Prostate gland (tissue), 2 donors: ENCODE measurements at regions not wholly inside any gene's neighbourhood (a gene's known extent, or its start where the extent isn't known, plus 50 kb on each side); places are given as distances from the start of the nearest gene placed in this dataset.

ENCODE experiments used
- DNase-seq: peaks from one replicate; pipeline ENCODE4 v3.0.0-alpha.2; 2019; ENCODE audit warnings: low spot score
- H3K27ac ChIP-seq, 2 donors: fragments of 200-600 bp; sonication (generic); 2 replicates each; pipeline ENCODE4 v1.5.1; 2017 to 2019
- H3K27me3 ChIP-seq: fragments of 200-600 bp; sonication (generic); replicated peaks from 2 replicates; pipeline ENCODE4 v1.5.1; 2019; ENCODE audit not compliant: insufficient read depth
- H3K36me3 ChIP-seq, 2 donors: fragments of 200-600 bp; sonication (generic); 1 replicate in 1 of 2; 2 replicates in 1 of 2; pipeline versions ENCODE4 v1.5.1 to v1.8.1; 2017 to 2019
- H3K4me1 ChIP-seq: fragments of 200-600 bp; sonication (generic); replicated peaks from 2 replicates; pipeline ENCODE4 v1.5.1; 2019
- H3K4me3 ChIP-seq, 2 donors: fragments of 200-600 bp; sonication (generic); 2 replicates each; pipeline ENCODE4 v1.5.1; 2017 to 2019
- H3K9me3 ChIP-seq: fragments of 200-600 bp; sonication (generic); 2 replicates; pipeline ENCODE4 v1.5.1; 2017
- CTCF ChIP-seq, 4 experiments: fragments of 200-600 bp in 2 of 4; fragments of 450-650 bp in 2 of 4; sonication (generic) in 2 of 4; IDR thresholded peaks; 1 replicate in 3 of 4; 2 replicates in 1 of 4; pipeline ENCODE4 v1.5.1; 2016 to 2019; ENCODE audit warnings: antibody characterized with exemption in 4 of 4, mild to moderate bottlenecking in 2 of 4, moderate library complexity in 2 of 4
- POLR2A ChIP-seq: fragments of 450-650 bp; IDR thresholded peaks from one replicate; pipeline ENCODE4 v1.6.1; 2016; ENCODE audit warnings: antibody characterized with exemption, mild to moderate bottlenecking
- POLR2AphosphoS5 ChIP-seq: sonication (generic); formaldehyde crosslinking; IDR thresholded peaks from one replicate; pipeline ENCODE4 v1.6.1; 2017; ENCODE audit warnings: antibody characterized with exemption
- WGBS: methylation state at CpG from one replicate; pipeline ENCODE4 v1.1.5; 2018; 5-methylcytosine and 5-hydroxymethylcytosine counted together
- intact Hi-C: fragments of 100-400 bp; cut with DNase I; formaldehyde crosslinking; loops from one replicate; pipeline ENCODE4 v1.14.2; 2022

- no peak for DNase-seq
- Histone ChIP-seq H3K4me3 (no peak overlapping the region), H3K9me3 (no peaks in the 10 kb centered on the region), H3K4me1 (no peaks in the 10 kb centered on the region), H3K27me3 (no peaks in the 10 kb centered on the region), H3K27ac (no peak overlapping the region), H3K36me3 (no peaks in the 10 kb centered on the region)
- intact Hi-C loops = no loop called here
- TF ChIP-seq CTCF (IDR thresholded peaks at IDR 0.05) (no peak), POLR2AphosphoS5 (no peak)
These were observed 592.5 kb downstream of the PCDH18 start for GRCh38 chr4:136939781-136940180.

GRCh38 chr4:136935871-136936270 is 596.4 kb downstream of the PCDH18 start:
- no peak for DNase-seq
- Histone ChIP-seq H3K27ac (no peak overlapping the region), H3K27me3 (no peaks in the 10 kb centered on the region), H3K9me3 (no peaks in the 10 kb centered on the region), H3K4me3 (no peak overlapping the region), H3K36me3 (no peaks in the 10 kb centered on the region), H3K4me1 (no peaks in the 10 kb centered on the region)
- whole genome bisulfite sequencing = 63% methylated on average over 3 of the region's 3 CpGs
- intact Hi-C loops = no loop called here
- TF ChIP-seq POLR2AphosphoS5 (no peak), CTCF (IDR thresholded peaks at IDR 0.05) (no peak), POLR2A (no peak)

GRCh38 chr4:136935305-136935704 is 597.0 kb downstream of the PCDH18 start:
- Histone ChIP-seq H3K4me1 (no peaks in the 10 kb centered on the region), H3K4me3 (no peak overlapping the region), H3K36me3 (no peaks in the 10 kb centered on the region), H3K27ac (no peak overlapping the region), H3K9me3 (no peaks in the 10 kb centered on the region), H3K27me3 (no peaks in the 10 kb centered on the region)
- DNase-seq = no peak
- 81% methylated on average over 1 of the region's 1 CpG for WGBS
- TF ChIP-seq POLR2A (no peak), CTCF (IDR thresholded peaks at IDR 0.05) (no peak), POLR2AphosphoS5 (no peak)
- intact Hi-C loops = no loop called here

DNA sequence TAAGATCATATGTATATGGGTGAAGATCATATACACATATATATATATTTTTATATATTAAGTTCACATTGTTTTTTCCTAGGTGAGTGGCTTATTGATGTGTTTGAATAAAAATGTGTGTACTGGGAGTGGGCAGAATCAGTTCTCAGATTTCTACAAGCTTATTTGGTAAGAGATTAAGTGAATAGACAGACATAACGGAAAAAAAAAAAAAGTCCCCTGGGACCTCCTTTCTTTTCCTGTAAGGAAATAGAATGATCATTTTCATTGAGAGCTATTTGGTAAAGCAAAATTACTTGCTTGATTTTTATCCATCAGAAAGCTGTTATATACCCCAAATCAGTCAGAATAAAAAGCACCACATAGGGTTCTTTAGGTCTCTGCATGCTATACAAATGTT is 597.7 kb downstream of the PCDH18 start:
- intact Hi-C loops = no loop called here

DNA sequence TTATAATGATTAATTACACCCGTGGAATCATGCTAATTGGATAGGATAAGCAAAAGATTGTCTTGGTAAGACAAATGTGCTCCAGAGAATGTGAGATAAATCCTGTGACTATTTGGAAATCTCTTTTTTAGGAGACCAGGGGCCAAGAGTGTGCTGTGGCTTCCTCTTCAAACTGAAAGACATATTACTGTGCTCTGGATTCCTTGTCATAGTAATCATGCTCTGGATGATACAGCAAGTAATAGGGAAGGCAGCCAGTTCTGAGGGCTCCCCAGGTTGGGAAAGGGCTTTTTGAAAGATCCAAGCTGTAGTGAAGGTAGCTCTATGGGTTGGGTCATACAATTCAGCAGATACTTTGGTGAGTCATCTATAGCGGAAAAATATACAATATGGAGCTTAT is 600.5 kb downstream of the PCDH18 start:
- no peak for DNase-seq
- TF ChIP-seq CTCF (IDR thresholded peaks at IDR 0.05) = no peak
- no peak for TF ChIP-seq POLR2AphosphoS5
- TF ChIP-seq POLR2A = no peak
- H3K4me3 ChIP-seq = no peak overlapping the region
- H3K36me3 ChIP-seq = no peaks in the 10 kb centered on the region
- intact Hi-C loops = no loop called here
- no peaks in the 10 kb centered on the region for H3K4me1 ChIP-seq
- no peak overlapping the region for H3K27ac ChIP-seq
- no peaks in the 10 kb centered on the region for H3K9me3 ChIP-seq
- 77% methylated on average over 2 of the region's 2 CpGs for WGBS
- no peaks in the 10 kb centered on the region for H3K27me3 ChIP-seq

More for the DNA sequence above, 597.7 kb downstream of the PCDH18 start:
- Histone ChIP-seq H3K4me3 (no peak overlapping the region), H3K4me1 (no peaks in the 10 kb centered on the region), H3K27me3 (no peaks in the 10 kb centered on the region), H3K9me3 (no peaks in the 10 kb centered on the region), H3K27ac (no peak overlapping the region), H3K36me3 (no peaks in the 10 kb centered on the region)
- no peak for DNase-seq
- TF ChIP-seq POLR2A = no peak
- TF ChIP-seq CTCF (IDR thresholded peaks at IDR 0.05) = no peak
- TF ChIP-seq POLR2AphosphoS5 = no peak
- 57% methylated on average over 1 of the region's 1 CpG for WGBS
